Panc1 (cell line): ENCODE measurements at regions not wholly inside any gene's neighbourhood (a gene's known extent, or its start where the extent isn't known, plus 50 kb on each side); places are given as distances from the start of the nearest gene placed in this dataset.

ENCODE experiments used
- CTCF ChIP-seq: fragments of 450-650 bp; IDR thresholded peaks from 2 replicates; pipeline ENCODE4 v1.5.1; 2017; ENCODE audit warnings: mild to moderate bottlenecking
- POLR2AphosphoS5 ChIP-seq: IDR thresholded peaks from 2 replicates; pipeline ENCODE4 v1.6.1; 2012; ENCODE audit warnings: mild to moderate bottlenecking, low read depth, low read length, moderate library complexity
- SIN3A ChIP-seq: IDR thresholded peaks from 2 replicates; pipeline ENCODE4 v1.6.1; 2012; ENCODE audit warnings: low read depth, mild to moderate bottlenecking, low read length, moderate library complexity, borderline replicate concordance; ENCODE audit not compliant: insufficient read depth
- TF ChIP-seq, protein P1 (sequence below), 2 experiments: IDR thresholded peaks; 2 replicates each; pipeline ENCODE4 v1.6.1; 2011 to 2012; ENCODE audit warnings: low read depth in 2 of 2, control low read depth in 1 of 2, low read length in 1 of 2, mild to moderate bottlenecking in 1 of 2, moderate library complexity in 1 of 2; ENCODE audit not compliant: insufficient read depth in 1 of 2

DNA sequence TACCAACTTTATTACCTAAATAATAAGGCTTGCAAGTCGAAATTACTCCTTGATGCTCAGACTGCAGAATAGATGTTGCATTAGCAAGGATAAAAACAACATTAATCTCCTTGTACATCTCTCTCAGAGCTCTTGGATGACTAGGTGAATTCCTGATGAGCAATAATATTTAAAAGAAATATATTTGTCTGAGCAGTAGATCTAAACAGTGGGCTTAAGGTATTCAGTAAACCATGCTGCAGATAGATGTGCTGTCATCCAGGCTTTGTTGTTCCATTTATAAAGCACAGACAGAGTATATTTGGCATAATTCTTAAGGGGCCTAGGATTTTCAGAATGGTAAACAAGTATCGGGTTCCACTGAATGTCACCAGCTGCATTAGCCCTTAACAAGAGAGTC is 257.1 kb downstream of the TUSC7 start:
- TF ChIP-seq CTCF (no peak), POLR2AphosphoS5 (no peak), SIN3A (no peak)
- TF ChIP-seq, protein P1, sequence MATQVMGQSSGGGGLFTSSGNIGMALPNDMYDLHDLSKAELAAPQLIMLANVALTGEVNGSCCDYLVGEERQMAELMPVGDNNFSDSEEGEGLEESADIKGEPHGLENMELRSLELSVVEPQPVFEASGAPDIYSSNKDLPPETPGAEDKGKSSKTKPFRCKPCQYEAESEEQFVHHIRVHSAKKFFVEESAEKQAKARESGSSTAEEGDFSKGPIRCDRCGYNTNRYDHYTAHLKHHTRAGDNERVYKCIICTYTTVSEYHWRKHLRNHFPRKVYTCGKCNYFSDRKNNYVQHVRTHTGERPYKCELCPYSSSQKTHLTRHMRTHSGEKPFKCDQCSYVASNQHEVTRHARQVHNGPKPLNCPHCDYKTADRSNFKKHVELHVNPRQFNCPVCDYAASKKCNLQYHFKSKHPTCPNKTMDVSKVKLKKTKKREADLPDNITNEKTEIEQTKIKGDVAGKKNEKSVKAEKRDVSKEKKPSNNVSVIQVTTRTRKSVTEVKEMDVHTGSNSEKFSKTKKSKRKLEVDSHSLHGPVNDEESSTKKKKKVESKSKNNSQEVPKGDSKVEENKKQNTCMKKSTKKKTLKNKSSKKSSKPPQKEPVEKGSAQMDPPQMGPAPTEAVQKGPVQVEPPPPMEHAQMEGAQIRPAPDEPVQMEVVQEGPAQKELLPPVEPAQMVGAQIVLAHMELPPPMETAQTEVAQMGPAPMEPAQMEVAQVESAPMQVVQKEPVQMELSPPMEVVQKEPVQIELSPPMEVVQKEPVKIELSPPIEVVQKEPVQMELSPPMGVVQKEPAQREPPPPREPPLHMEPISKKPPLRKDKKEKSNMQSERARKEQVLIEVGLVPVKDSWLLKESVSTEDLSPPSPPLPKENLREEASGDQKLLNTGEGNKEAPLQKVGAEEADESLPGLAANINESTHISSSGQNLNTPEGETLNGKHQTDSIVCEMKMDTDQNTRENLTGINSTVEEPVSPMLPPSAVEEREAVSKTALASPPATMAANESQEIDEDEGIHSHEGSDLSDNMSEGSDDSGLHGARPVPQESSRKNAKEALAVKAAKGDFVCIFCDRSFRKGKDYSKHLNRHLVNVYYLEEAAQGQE (IDR thresholded peaks at IDR 0.05; ENCODE audit: insufficient read depth in 1 of 2, low read depth in 2 of 2, low read length in 1 of 2): no peak
